HPDE6-E6E7 (cell line): ENCODE measurements at regions not wholly inside any gene's neighbourhood (a gene's known extent, or its start where the extent isn't known, plus 50 kb on each side); places are given as distances from the start of the nearest gene placed in this dataset.
"Not testable (repeated sequence)": the region's sequence is repeated elsewhere in the genome, so short reads cannot be mapped to it uniquely, and the experiment has no call there.

Source experiments
- DNase-seq: peaks from one replicate; pipeline ENCODE4 v3.0.0; 2011; ENCODE audit warnings: missing footprints; ENCODE audit errors: extremely low spot score

- no peak for DNase-seq
Observed at GRCh38 chr11:22444076-22444475, 105.9 kb downstream of the SLC17A6 start.

- no peak for DNase-seq
Observed at GRCh38 chr11:22441831-22442230, 103.7 kb downstream of the SLC17A6 start.

DNA sequence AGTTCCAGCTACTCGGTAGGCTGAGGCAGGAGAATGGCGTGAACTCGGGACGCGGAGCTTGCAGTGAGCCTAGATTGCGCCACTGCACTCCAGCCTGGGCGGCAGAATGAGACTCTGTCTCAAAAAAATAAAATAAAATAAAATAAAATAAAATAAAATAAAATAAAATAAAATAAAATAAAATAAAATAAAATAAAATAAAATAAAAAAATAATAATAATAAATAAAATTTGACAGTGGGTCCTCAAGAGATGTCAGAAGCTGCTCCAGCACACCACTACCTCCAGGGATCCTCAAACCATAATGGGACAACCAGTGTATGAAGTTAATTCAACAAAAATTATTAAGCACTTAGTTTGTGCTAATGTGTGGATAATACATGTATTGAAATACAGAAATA, 97.4 kb downstream of the SLC17A6 start:
- not testable (repeated sequence) for DNase-seq

GRCh38 chr11:22433517-22433916, 95.3 kb downstream of the SLC17A6 start:
- DNase-seq: no peak

GRCh38 chr11:22433094-22433455, 94.9 kb downstream of the SLC17A6 start:
- no peak for DNase-seq

- no peak for DNase-seq
Observed at GRCh38 chr11:22432291-22433093, 94.3 kb downstream of the SLC17A6 start.

- no peak for DNase-seq
Observed at GRCh38 chr11:22431106-22431505, 92.9 kb downstream of the SLC17A6 start.

GRCh38 chr11:22430639-22431038, 92.5 kb downstream of the SLC17A6 start:
- no peak for DNase-seq

DNA sequence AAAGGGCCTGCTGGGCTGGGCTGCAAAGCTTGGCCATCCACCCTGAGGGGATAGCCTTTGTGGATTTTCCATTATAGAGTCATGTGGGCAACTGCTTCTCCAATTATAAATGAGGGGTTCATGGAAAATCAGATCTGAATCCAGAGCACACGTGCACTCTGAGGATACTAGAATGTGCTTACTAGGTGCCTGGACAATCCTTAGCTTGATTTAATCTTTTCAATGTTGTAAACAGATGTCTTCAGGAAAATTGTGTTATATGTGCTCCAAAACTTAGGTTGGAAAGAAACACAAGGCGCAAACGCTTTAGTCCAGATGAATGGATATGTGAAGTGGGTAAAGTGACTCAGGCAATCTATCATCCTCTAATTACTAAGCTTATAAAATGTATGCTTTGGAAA, 92.0 kb downstream of the SLC17A6 start:
- DNase-seq: no peak
